ENCODE measurements at regions not wholly inside any gene's neighbourhood (a gene's known extent, or its start where the extent isn't known, plus 50 kb on each side); places are given as distances from the start of the nearest gene placed in this dataset.

DNA sequence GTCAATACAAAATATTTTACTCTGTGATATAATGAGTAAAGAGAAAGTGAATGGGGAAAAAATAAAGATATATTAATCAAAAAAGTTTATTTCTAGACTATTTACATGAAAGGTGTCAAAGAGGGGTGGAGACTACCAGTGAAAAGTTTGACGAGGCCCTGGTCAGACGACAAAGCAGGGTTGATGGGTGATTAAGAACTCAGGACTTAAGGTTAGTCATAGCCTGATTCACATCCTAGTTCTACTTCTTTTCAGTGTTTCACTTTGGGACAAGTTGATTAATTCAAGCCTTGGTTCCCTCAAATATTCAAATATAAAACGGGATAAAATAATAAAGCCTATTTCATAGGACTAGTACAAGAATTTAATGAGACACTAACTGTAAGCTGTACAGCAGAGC, 178.2 kb upstream of the HS3ST5 start:
- TF ChIP-seq ZFX (IDR thresholded peaks at IDR 0.05) (no peak), YY1 (IDR thresholded peaks at IDR 0.05; ENCODE audit: extremely low read depth, insufficient replicate concordance, low read depth, low read length) (no peak), TCF7L2 (IDR thresholded peaks at IDR 0.05; ENCODE audit: borderline replicate concordance, extremely low read depth, insufficient read depth, insufficient read length) (no peak), ZBTB33 (IDR thresholded peaks at IDR 0.05; ENCODE audit: extremely low read depth, insufficient replicate concordance, low read length) (no peak)
- TF ChIP-seq, protein P1, sequence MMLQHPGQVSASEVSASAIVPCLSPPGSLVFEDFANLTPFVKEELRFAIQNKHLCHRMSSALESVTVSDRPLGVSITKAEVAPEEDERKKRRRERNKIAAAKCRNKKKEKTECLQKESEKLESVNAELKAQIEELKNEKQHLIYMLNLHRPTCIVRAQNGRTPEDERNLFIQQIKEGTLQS (IDR thresholded peaks at IDR 0.05), result no peak
- H3K4me2 ChIP-seq (ENCODE audit: low read length), result no peak overlapping the region
- DNase-seq (ENCODE audit: low read depth, low spot score) (no peak), ATAC-seq (no peak)
- no peak overlapping the region for H3K9ac ChIP-seq (ENCODE audit: low read length)
- H2AFZ ChIP-seq (ENCODE audit: low read depth, low read length, poor library complexity, severe bottlenecking), result no peak overlapping the region
- H3K4me1 ChIP-seq (ENCODE audit: control insufficient read depth in 1 of 2, insufficient read depth in 2 of 2, low read length in 2 of 2), result no peaks in the 10 kb centered on the region
- ChIA-PET POLR2A (no interaction called here), CTCF (no interaction called here), RAD21 (ENCODE audit: low non-redundant PET in 1 of 2, low total read pairs in 2 of 2, uncharacterized antibody in 2 of 2, unreplicated experiment in 2 of 2) (no interaction called here)
- no peak overlapping the region for H3K27ac ChIP-seq (ENCODE audit: low read depth, low read length)
- no TSS peak for BruUV-seq (replicated peaks)
- H3K36me3 ChIP-seq (ENCODE audit: control insufficient read depth in 1 of 2, insufficient read depth in 2 of 2, low read length in 2 of 2), result no peaks in the 10 kb centered on the region
- H3K9me3 ChIP-seq (ENCODE audit: control insufficient read depth in 1 of 2, insufficient read depth in 1 of 2, low read depth in 1 of 2, low read length in 2 of 2), result no peaks in the 10 kb centered on the region
- peaks cover 4% of the 10 kb centered on the region; the same call in 1 of the 2 replicates for H4K20me1 ChIP-seq (ENCODE audit: insufficient read depth)
- no peaks in the 10 kb centered on the region for H3K79me2 ChIP-seq (ENCODE audit: insufficient read depth, low read length)
- H3K4me3 ChIP-seq (replicated peaks in 1 of 2; ENCODE audit: low read depth in 1 of 2, low read length in 2 of 2), result no peak overlapping the region
- H3K27me3 ChIP-seq (ENCODE audit: insufficient read depth, low read length), result peaks cover 13% of the 10 kb centered on the region; the same call in 1 of the 2 replicates
- intact Hi-C loops (cut with micrococcal nuclease), result no loop called here
- no peaks in the 10 kb centered on the region for H3K9me2 ChIP-seq (ENCODE audit: insufficient read depth)

DNA sequence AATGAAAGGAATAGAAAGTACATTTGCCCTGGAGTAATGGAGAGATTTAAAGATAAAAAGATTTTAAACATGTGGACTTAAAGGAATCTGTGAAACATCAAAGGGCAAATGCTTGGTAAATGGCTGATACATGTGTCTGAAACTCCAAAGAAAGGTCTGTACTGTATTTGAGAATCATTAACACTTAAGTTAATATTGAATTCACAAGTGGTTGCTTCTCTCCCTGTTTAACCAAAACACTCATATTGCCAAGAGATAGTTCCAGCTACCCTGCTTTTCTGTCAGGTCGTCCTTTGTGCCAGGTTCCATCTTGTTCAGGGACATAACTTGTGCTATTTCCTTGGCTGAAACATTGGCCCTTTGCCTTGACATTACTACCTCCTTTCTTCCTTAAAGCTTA, 171.3 kb upstream of the HS3ST5 start:
- Histone ChIP-seq H3K4me3 (replicated peaks in 1 of 2; ENCODE audit: low read depth in 1 of 2, low read length in 2 of 2) (no peak overlapping the region), H3K27me3 (ENCODE audit: insufficient read depth, low read length) (peaks cover 14% of the 10 kb centered on the region; the same call in 1 of the 2 replicates), H4K20me1 (ENCODE audit: insufficient read depth) (peaks cover 4% of the 10 kb centered on the region; the same call in 1 of the 2 replicates), H3K4me1 (ENCODE audit: control insufficient read depth in 1 of 2, insufficient read depth in 2 of 2, low read length in 2 of 2) (no peaks in the 10 kb centered on the region), H3K9me2 (ENCODE audit: insufficient read depth) (no peaks in the 10 kb centered on the region), H2AFZ (ENCODE audit: low read depth, low read length, poor library complexity, severe bottlenecking) (no peak overlapping the region), H3K27ac (ENCODE audit: low read depth, low read length) (no peak overlapping the region), H3K9me3 (ENCODE audit: control insufficient read depth in 1 of 2, insufficient read depth in 1 of 2, low read depth in 1 of 2, low read length in 2 of 2) (no peaks in the 10 kb centered on the region), H3K79me2 (ENCODE audit: insufficient read depth, low read length) (no peaks in the 10 kb centered on the region), H3K4me2 (ENCODE audit: low read length) (no peak overlapping the region), H3K9ac (ENCODE audit: low read length) (no peak overlapping the region), H3K36me3 (ENCODE audit: control insufficient read depth in 1 of 2, insufficient read depth in 2 of 2, low read length in 2 of 2) (no peaks in the 10 kb centered on the region)
- DNase-seq (ENCODE audit: low read depth, low spot score), result no peak
- ChIA-PET CTCF (no interaction called here), RAD21 (ENCODE audit: low non-redundant PET in 1 of 2, low total read pairs in 2 of 2, uncharacterized antibody in 2 of 2, unreplicated experiment in 2 of 2) (no interaction called here), POLR2A (no interaction called here)
- BruUV-seq (replicated peaks), result no TSS peak
- intact Hi-C loops (cut with micrococcal nuclease), result no loop called here
- TF ChIP-seq CEBPB (IDR thresholded peaks at IDR 0.05; ENCODE audit: low read depth) (no peak), POLR2AphosphoS5 (IDR thresholded peaks at IDR 0.05; ENCODE audit: low read depth, low read length) (no peak), ZFX (IDR thresholded peaks at IDR 0.05) (no peak), FOSL1 (IDR thresholded peaks at IDR 0.05; ENCODE audit: low read depth) (no peak), ZNF274 (IDR thresholded peaks at IDR 0.05; ENCODE audit: low read depth, low read length) (no peak), POLR2A (IDR thresholded peaks at IDR 0.05; ENCODE audit: borderline replicate concordance, extremely low read depth, insufficient read depth, insufficient read length) (no peak), RAD21 (IDR thresholded peaks at IDR 0.05; ENCODE audit: low read depth) (no peak), CBX3 (IDR thresholded peaks at IDR 0.05; ENCODE audit: low read depth) (no peak), ZBTB33 (IDR thresholded peaks at IDR 0.05; ENCODE audit: extremely low read depth, insufficient replicate concordance, low read length) (no peak), EZH2 (IDR thresholded peaks at IDR 0.05) (no peak)
- TF ChIP-seq, protein P2, sequence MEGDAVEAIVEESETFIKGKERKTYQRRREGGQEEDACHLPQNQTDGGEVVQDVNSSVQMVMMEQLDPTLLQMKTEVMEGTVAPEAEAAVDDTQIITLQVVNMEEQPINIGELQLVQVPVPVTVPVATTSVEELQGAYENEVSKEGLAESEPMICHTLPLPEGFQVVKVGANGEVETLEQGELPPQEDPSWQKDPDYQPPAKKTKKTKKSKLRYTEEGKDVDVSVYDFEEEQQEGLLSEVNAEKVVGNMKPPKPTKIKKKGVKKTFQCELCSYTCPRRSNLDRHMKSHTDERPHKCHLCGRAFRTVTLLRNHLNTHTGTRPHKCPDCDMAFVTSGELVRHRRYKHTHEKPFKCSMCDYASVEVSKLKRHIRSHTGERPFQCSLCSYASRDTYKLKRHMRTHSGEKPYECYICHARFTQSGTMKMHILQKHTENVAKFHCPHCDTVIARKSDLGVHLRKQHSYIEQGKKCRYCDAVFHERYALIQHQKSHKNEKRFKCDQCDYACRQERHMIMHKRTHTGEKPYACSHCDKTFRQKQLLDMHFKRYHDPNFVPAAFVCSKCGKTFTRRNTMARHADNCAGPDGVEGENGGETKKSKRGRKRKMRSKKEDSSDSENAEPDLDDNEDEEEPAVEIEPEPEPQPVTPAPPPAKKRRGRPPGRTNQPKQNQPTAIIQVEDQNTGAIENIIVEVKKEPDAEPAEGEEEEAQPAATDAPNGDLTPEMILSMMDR (IDR thresholded peaks at IDR 0.05 in 2 of 3, conservative IDR thresholded peaks at IDR 0.05 in 1 of 3; ENCODE audit: borderline replicate concordance in 1 of 3, insufficient read depth in 1 of 3, low read depth in 2 of 3, low read length in 2 of 3), result no peak
- ATAC-seq, result no peak
